Activated naive CD4-positive, alpha-beta T cell treated with anti-CD3 and anti-CD28 coated beads, Interleukin-2, amount 50 U/mL, for 72 hours (primary cell): ENCODE measurements at regions not wholly inside any gene's neighbourhood (a gene's known extent, or its start where the extent isn't known, plus 50 kb on each side); places are given as distances from the start of the nearest gene placed in this dataset.
"Not testable (repeated sequence)": the region's sequence is repeated elsewhere in the genome, so short reads cannot be mapped to it uniquely, and the experiment has no call there.

ENCODE experiments used
- ATAC-seq, 2 donors: fragments of 150-1000 bp; cut with Tn5 transposase; 2 replicates each; pipeline ENCODE4 v1.10.0; 2021; ENCODE audit warnings: mild to moderate bottlenecking in 2 of 2, moderate library complexity in 2 of 2
- DNase-seq, 2 donors: peaks; one replicate each; pipeline ENCODE4 v3.0.0; 2021 to 2022; ENCODE audit warnings: low spot score in 2 of 2
- H3K27ac Mint-ChIP-seq, 2 donors: one replicate each; pipeline ENCODE4 v1.8.0; 2022; ENCODE audit warnings: mild to moderate bottlenecking in 2 of 2, mixed read lengths in 2 of 2
- H3K36me3 Mint-ChIP-seq, 2 donors: one replicate each; pipeline ENCODE4 v1.8.0; 2022; ENCODE audit warnings: mixed read lengths in 2 of 2
- H3K9me3 Mint-ChIP-seq, 2 donors: one replicate each; pipeline ENCODE4 v1.8.0; 2022; ENCODE audit warnings: mixed read lengths in 2 of 2

GRCh38 chr4:179124957-179125356 lies 1682.7 kb upstream of the AGA start:
- H3K36me3 Mint-ChIP-seq, result no peaks in the 10 kb centered on the region
- no peak for ATAC-seq
- DNase-seq, result no peak
- H3K27ac Mint-ChIP-seq, result no peak overlapping the region
- peaks cover 21 to 28% of the 10 kb centered on the region in 2 donors for H3K9me3 Mint-ChIP-seq

- H3K36me3 Mint-ChIP-seq, result no peaks in the 10 kb centered on the region
- no peak for ATAC-seq
- no peak overlapping the region for H3K27ac Mint-ChIP-seq
- no peak for DNase-seq
- H3K9me3 Mint-ChIP-seq, result peaks cover 21 to 27% of the 10 kb centered on the region in 2 donors
Observed at GRCh38 chr4:179125870-179126269, 1683.6 kb upstream of the AGA start.

GRCh38 chr4:179128299-179128698 lies 1686.1 kb upstream of the AGA start:
- no peak overlapping the region for H3K27ac Mint-ChIP-seq
- H3K36me3 Mint-ChIP-seq, result no peaks in the 10 kb centered on the region
- H3K9me3 Mint-ChIP-seq, result peaks cover 15 to 22% of the 10 kb centered on the region in 2 donors
- DNase-seq (no peak), ATAC-seq (no peak)

GRCh38 chr4:179130122-179130714 lies 1688.0 kb upstream of the AGA start:
- no peaks in the 10 kb centered on the region for H3K36me3 Mint-ChIP-seq
- H3K9me3 Mint-ChIP-seq, result peaks cover 8 to 16% of the 10 kb centered on the region in 2 donors
- no peak for ATAC-seq
- no peak overlapping the region for H3K27ac Mint-ChIP-seq
- no peak for DNase-seq

GRCh38 chr4:179145746-179146525 lies 1703.7 kb upstream of the AGA start:
- H3K27ac Mint-ChIP-seq, result no peak overlapping the region
- H3K36me3 Mint-ChIP-seq, result no peaks in the 10 kb centered on the region
- peaks cover 0 to 13% of the 10 kb centered on the region in 2 donors for H3K9me3 Mint-ChIP-seq
- DNase-seq (no peak), ATAC-seq (no peak)

GRCh38 chr4:179151770-179152169 lies 1709.5 kb upstream of the AGA start:
- no peak for ATAC-seq
- peaks cover 7 to 17% of the 10 kb centered on the region in 2 donors for H3K9me3 Mint-ChIP-seq
- no peak for DNase-seq
- H3K36me3 Mint-ChIP-seq, result no peaks in the 10 kb centered on the region
- no peak overlapping the region for H3K27ac Mint-ChIP-seq

- DNase-seq (no peak), ATAC-seq (no peak)
- H3K9me3 Mint-ChIP-seq, result peaks cover 15 to 18% of the 10 kb centered on the region in 2 donors
- H3K27ac Mint-ChIP-seq, result no peak overlapping the region
- H3K36me3 Mint-ChIP-seq, result peaks cover 0 to 12% of the 10 kb centered on the region in 2 donors
Observed at GRCh38 chr4:179163147-179163546, 1720.9 kb upstream of the AGA start.

GRCh38 chr4:179164267-179164999 lies 1722.2 kb upstream of the AGA start:
- Mint-ChIP-seq H3K27ac (no peak overlapping the region), H3K9me3 (peaks cover 18 to 24% of the 10 kb centered on the region in 2 donors), H3K36me3 (peaks cover 0 to 21% of the 10 kb centered on the region in 2 donors)
- DNase-seq, result no peak
- no peak for ATAC-seq

- H3K9me3 Mint-ChIP-seq, result peaks cover 18 to 24% of the 10 kb centered on the region in 2 donors
- no peak for DNase-seq
- ATAC-seq, result no peak
- peaks cover 0 to 26% of the 10 kb centered on the region in 2 donors for H3K36me3 Mint-ChIP-seq
- H3K27ac Mint-ChIP-seq, result no peak overlapping the region
Observed at GRCh38 chr4:179165000-179165738, 1722.9 kb upstream of the AGA start.

- Mint-ChIP-seq H3K36me3 (peaks cover 0 to 26% of the 10 kb centered on the region in 2 donors), H3K9me3 (peaks cover 18 to 23% of the 10 kb centered on the region in 2 donors), H3K27ac (no peak overlapping the region)
- ATAC-seq (no peak), DNase-seq (no peak)
Observed at GRCh38 chr4:179165862-179166261, 1723.6 kb upstream of the AGA start.

- not testable (repeated sequence) for ATAC-seq, H3K27ac Mint-ChIP-seq, DNase-seq
- Mint-ChIP-seq H3K9me3 (peaks cover 10 to 28% of the 10 kb centered on the region in 2 donors), H3K36me3 (peaks cover 0 to 26% of the 10 kb centered on the region in 2 donors)
Observed at GRCh38 chr4:179170308-179170707, 1728.1 kb upstream of the AGA start.

GRCh38 chr4:179182741-179183140 lies 1740.5 kb upstream of the AGA start:
- no peak for DNase-seq
- ATAC-seq, result no peak
- H3K27ac Mint-ChIP-seq, result no peak overlapping the region
- H3K9me3 Mint-ChIP-seq, result peaks cover 15 to 16% of the 10 kb centered on the region in 2 donors
- H3K36me3 Mint-ChIP-seq, result no peaks in the 10 kb centered on the region

GRCh38 chr4:179195887-179196286 lies 1753.7 kb upstream of the AGA start:
- peaks cover 11 to 12% of the 10 kb centered on the region in 2 donors for H3K9me3 Mint-ChIP-seq
- DNase-seq, result no peak
- H3K27ac Mint-ChIP-seq, result no peak overlapping the region
- no peak for ATAC-seq
- H3K36me3 Mint-ChIP-seq, result no peaks in the 10 kb centered on the region

- no peak overlapping the region for H3K27ac Mint-ChIP-seq
- peaks cover 11 to 12% of the 10 kb centered on the region in 2 donors for H3K9me3 Mint-ChIP-seq
- ATAC-seq (no peak), DNase-seq (no peak)
- H3K36me3 Mint-ChIP-seq, result no peaks in the 10 kb centered on the region
Observed at GRCh38 chr4:179196511-179196910, 1754.3 kb upstream of the AGA start.

- no peaks in the 10 kb centered on the region for H3K36me3 Mint-ChIP-seq
Observed at GRCh38 chr4:179200681-179201080, 1758.4 kb upstream of the AGA start.

GRCh38 chr4:179225594-179225993 lies 1783.4 kb upstream of the AGA start:
- no peak for ATAC-seq
- H3K36me3 Mint-ChIP-seq, result peaks cover 0 to 8% of the 10 kb centered on the region in 2 donors
- no peak overlapping the region for H3K27ac Mint-ChIP-seq
- DNase-seq, result no peak
- peaks cover 28 to 35% of the 10 kb centered on the region in 2 donors for H3K9me3 Mint-ChIP-seq

More at GRCh38 chr4:179200681-179201080, 1758.4 kb upstream of the AGA start:
- DNase-seq (no peak), ATAC-seq (no peak)
- peaks cover 12 to 19% of the 10 kb centered on the region in 2 donors for H3K9me3 Mint-ChIP-seq
- no peak overlapping the region for H3K27ac Mint-ChIP-seq
